SK-N-SH (cell line): ENCODE measurements at regions not wholly inside any gene's neighbourhood (a gene's known extent, or its start where the extent isn't known, plus 50 kb on each side); places are given as distances from the start of the nearest gene placed in this dataset.

Experiments used
- CHD2 ChIP-seq: fragments of 150-350 bp; IDR thresholded peaks from 2 replicates; pipeline ENCODE4 v1.6.1; 2018; ENCODE audit warnings: low read length; ENCODE audit not compliant: partially characterized antibody
- FOXJ3 ChIP-seq: sonication (generic); formaldehyde crosslinking; IDR thresholded peaks from 2 replicates; pipeline ENCODE4 v1.5.1; 2020; ENCODE audit warnings: mild to moderate bottlenecking, missing genetic modification reagents
- POLR2AphosphoS5 ChIP-seq: IDR thresholded peaks from 2 replicates; pipeline ENCODE4 v1.6.1; 2012; ENCODE audit warnings: low read depth, low read length
- SIN3A ChIP-seq: IDR thresholded peaks from 2 replicates; pipeline ENCODE4 v1.6.1; 2012; ENCODE audit warnings: low read depth, mild to moderate bottlenecking, low read length, moderate library complexity, borderline replicate concordance
- SMC3 ChIP-seq: IDR thresholded peaks from 2 replicates; pipeline ENCODE4 v1.6.1; 2012; ENCODE audit warnings: low read depth, low read length, improper control_type of control experiment
- TAF1 ChIP-seq: IDR thresholded peaks from 2 replicates; pipeline ENCODE4 v1.6.1; 2012; ENCODE audit warnings: low read depth, mild to moderate bottlenecking, low read length, moderate library complexity, borderline replicate concordance
- TF ChIP-seq, protein P1 (sequence below): fragments of 200-600 bp; sonication (generic); IDR thresholded peaks from 2 replicates; pipeline ENCODE4 v1.6.1; 2017; ENCODE audit warnings: antibody characterized with exemption, mild to moderate bottlenecking, moderate library complexity
- TF ChIP-seq, protein P2 (sequence below): fragments of 150-350 bp; IDR thresholded peaks from 2 replicates; pipeline ENCODE4 v1.6.1; 2017; ENCODE audit warnings: antibody characterized with exemption, low read length, low read depth, borderline replicate concordance

DNA sequence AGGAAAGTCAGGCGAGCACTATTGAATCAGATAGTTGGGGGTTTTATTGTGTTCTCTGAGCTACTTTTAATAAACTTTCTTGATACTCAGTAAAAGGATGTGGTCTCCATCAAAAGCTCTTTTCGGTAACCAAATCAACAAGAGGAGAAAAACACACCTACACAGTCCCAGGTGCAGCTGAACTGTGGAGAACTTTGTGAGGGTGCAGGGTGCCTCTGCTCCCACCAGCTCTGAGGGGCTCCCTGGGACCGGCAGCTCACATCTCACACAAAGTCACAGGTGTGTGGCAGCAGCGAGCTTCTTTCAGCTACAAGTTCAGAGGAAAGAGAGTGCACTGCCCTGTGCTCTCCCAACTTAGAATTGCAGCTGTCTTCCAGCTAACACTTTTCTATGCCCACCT is 650.4 kb downstream of the RNF144A start:
- TF ChIP-seq CHD2 (no peak), POLR2AphosphoS5 (no peak), TAF1 (no peak), SMC3 (no peak), FOXJ3 (CRISPR knock-in tag) (no peak), SIN3A (no peak)
- TF ChIP-seq, protein P1, sequence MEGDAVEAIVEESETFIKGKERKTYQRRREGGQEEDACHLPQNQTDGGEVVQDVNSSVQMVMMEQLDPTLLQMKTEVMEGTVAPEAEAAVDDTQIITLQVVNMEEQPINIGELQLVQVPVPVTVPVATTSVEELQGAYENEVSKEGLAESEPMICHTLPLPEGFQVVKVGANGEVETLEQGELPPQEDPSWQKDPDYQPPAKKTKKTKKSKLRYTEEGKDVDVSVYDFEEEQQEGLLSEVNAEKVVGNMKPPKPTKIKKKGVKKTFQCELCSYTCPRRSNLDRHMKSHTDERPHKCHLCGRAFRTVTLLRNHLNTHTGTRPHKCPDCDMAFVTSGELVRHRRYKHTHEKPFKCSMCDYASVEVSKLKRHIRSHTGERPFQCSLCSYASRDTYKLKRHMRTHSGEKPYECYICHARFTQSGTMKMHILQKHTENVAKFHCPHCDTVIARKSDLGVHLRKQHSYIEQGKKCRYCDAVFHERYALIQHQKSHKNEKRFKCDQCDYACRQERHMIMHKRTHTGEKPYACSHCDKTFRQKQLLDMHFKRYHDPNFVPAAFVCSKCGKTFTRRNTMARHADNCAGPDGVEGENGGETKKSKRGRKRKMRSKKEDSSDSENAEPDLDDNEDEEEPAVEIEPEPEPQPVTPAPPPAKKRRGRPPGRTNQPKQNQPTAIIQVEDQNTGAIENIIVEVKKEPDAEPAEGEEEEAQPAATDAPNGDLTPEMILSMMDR, result no peak
- TF ChIP-seq, protein P2, sequence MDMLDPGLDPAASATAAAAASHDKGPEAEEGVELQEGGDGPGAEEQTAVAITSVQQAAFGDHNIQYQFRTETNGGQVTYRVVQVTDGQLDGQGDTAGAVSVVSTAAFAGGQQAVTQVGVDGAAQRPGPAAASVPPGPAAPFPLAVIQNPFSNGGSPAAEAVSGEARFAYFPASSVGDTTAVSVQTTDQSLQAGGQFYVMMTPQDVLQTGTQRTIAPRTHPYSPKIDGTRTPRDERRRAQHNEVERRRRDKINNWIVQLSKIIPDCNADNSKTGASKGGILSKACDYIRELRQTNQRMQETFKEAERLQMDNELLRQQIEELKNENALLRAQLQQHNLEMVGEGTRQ, result no peak
